ENCODE measurements at regions not wholly inside any gene's neighbourhood (a gene's known extent, or its start where the extent isn't known, plus 50 kb on each side); places are given as distances from the start of the nearest gene placed in this dataset.

- TF ChIP-seq EZH2 (IDR thresholded peaks at IDR 0.05; ENCODE audit: borderline replicate concordance, low read length), result no peak
- no peak for TF ChIP-seq CTCF (IDR thresholded peaks at IDR 0.05; ENCODE audit: low read length)
Observed at GRCh38 chr4:105042451-105042850, 104.2 kb upstream of the TET2 start.
